ENCODE measurements at regions not wholly inside any gene's neighbourhood (a gene's known extent, or its start where the extent isn't known, plus 50 kb on each side); places are given as distances from the start of the nearest gene placed in this dataset.

DNA sequence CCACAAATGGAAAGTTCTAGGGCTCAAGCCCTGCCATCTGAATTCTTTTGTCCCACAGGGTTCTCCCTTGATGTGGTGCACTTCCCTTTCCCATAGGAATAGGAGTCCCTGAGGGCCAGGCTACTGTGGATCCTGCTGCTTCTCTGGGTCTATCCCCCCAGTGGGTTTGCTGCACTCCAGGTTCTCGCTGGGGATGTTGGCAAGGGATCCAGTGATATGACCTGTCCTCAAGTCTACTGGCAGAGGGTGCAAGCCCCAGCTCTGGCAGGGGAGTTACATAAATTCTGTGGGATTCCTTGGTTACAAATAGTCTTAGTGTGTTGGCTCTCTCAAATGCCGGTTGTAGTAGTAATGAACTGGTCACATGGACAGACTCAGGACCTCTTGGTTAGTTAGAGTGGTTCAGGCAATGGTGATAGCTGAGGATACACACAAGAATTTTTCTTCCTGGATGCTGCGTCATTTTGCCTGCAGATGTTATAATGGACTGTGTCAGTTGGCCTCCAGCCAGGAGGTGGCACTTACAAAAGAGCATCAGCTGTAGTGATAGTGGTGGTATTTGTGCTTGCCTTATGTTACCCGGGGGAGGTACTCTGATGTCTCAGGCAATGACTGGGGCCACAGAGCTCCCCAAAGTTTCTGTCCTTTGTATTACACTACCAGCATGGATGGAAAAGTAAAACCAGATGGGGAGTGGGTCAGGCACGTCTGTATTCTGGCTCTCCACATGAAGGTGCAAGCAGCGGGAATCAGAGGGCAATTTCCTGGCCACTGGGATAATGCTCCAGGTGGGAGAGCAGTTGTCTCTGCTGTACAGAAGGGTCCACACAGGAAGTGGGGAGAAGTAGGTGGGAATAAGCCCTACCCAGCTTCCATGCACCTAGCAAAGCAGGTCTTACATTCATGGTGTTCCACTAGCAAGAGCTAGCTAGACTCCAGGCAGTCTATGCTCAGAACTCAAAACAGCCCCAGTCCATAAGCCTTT, 267.9 kb downstream of the SOX11 start:
- no peak for DNase-seq

DNA sequence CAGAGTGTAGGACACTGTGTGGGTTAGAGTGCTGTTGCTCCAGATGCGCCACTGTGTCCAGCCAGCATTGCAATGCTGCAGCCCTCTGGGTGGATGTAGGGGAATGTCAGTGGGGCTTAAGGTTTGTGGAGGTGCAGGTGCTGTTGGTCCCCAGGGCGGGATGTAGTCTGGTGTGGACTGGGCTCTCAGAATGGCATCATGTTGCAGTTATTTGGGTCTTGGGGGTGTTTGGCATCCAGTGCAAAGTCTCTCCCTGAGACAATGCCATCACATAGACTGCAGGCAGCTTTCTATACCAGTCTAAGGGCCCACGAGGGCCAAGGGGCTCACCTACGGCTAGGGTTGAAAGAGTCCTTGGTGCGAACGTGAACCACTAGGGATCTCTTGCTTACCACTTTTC, 275.3 kb downstream of the SOX11 start:
- DNase-seq = no peak

DNA sequence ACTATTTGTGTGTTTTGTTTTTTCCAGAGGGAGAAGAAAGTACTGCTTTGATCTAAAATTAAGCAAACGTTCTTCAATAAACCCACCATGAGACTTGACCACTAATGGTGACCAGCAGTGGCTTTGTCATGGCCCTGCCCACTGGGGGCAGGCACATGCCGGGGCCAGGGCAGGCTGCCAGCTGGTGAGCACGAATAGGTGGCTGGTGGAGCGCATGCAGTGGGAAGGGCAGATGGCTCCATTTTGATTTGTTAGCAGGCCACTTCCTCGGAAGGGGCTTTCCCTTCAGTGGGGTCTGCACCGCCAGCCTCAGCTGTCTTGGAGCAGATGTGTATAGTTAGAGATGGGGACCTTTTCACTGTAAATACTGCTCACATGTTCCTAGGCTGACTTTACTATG, 277.1 kb downstream of the SOX11 start:
- no peak for DNase-seq

DNA sequence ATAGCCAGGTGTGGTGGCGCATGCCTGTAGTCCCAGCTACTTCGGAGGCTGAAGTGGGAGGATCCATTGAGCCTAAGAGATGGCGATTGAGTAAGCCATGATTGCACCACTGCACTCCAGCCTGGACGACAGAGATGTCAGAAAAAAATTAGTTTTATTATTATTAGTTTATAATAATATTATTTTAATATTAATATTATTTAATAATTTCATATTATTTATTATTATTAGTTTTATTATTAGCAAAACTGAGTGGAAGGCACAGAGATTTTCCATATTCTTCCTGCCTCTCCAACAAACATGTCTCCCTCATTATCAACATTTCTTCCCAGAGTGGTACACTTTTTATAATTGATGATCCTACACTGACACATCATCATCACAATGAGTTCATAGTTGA, 278.2 kb downstream of the SOX11 start:
- no peak for DNase-seq

DNA sequence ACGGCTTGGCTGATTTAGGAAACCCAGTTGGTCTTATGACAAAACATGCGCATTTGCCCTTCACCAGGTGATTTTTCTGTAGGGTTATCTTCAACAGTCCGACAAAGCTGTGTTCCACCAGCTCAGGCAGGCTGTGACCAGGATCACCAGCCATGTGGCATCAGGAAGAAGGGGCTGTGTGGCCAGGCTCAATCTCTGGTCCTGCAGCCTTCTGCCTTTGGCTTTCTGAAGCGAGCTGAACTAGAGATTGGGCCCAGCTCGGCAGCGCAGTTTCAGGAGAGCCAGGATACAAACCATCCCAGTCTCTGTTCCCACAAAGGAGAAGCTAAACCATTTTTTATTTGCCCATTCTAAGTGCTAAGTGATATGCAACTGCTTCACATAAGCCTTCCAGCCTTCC, 282.3 kb downstream of the SOX11 start:
- no peak for DNase-seq

DNA sequence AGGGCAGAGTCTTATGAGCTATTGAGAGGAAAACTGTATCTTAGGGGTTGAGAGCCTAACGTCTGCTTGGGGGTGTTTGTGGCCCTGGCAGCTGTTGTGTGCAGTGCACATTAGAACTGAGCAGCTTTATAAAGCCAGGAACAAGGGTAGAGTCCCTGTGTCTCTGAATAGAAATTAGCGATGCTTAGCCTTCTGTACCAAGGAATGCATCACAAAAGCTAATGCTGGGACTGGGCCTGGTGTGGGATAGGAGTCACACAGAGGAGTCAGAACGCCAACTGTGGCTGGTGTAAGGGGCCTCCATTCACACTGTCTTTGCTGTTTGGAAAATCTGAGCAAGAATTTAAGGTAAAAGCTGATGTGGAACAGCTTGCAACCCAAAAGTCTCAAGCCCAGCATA, 283.2 kb downstream of the SOX11 start:
- DNase-seq = no peak

DNA sequence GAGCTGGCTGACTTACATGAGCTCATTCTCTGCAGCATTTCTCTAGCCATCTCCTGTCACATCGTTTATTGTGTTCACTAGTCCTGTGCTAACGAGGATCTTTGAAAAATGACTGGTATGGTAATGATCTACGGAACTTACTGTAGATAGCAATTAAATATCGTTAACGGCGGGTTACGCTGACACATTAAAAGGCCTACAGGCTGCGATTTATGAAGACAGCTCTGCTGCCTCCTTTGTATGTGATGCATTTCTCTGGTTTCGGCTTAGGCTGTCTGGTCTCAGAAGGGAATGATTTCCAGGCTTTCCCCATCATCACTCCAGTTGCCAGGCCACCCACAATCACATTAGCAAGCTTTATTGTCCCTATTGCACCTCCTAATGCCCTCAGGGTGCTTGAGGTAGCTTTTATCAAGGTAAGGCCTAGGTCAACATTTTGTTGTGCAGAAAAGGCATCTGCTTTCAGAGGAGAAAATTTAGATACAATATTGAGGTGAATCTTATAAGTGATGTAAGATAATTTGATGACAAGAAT, 284.4 kb downstream of the SOX11 start:
- no peak for DNase-seq

DNA sequence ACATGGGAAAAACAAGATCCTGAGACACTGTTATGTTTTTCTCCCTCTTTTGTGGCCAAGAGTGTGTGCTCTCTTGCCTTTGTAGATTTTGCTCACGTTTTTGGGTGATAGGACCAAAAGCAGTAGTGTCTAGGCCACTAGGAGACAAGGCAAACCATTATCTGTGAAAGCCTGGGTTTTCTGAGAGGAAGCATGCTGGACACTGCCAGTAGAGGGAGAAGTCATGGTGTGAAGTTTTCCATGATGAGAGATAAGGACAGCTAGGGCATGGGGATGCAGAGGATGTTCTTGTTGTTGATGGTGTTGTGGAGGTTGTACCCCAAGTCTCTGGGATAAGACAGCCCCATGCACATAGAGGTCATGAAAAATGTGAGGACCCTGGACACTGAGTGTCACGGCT, 285.3 kb downstream of the SOX11 start:
- no peak for DNase-seq

DNA sequence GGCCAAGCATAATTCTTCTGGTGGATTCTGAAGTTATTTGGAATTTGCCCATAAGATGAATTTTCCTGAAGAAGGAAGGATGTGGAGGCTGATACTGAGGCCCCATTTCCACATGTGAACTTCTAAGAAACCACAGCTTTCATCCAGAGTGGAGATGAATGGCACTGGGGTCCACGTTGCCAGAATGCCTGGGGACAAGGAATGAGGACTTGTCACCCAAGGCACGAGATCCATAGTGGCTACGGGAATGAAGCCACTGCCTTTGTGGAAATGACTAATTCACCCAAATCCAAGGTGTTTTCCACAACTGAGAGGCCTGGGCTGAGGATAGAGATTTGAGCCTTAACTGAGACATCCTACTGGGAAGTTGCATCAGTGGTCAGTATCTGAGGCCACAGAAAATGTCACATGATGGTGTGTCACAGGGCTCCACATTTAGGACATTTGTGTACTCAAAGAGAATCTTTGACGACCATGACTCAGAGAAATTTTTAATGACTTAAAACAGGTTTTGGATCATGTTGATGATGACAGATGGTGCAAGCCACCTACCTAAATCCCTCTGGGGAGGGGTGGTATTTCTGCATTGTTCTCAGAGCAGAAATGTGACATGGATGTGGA, 286.1 kb downstream of the SOX11 start:
- no peak for DNase-seq

DNA sequence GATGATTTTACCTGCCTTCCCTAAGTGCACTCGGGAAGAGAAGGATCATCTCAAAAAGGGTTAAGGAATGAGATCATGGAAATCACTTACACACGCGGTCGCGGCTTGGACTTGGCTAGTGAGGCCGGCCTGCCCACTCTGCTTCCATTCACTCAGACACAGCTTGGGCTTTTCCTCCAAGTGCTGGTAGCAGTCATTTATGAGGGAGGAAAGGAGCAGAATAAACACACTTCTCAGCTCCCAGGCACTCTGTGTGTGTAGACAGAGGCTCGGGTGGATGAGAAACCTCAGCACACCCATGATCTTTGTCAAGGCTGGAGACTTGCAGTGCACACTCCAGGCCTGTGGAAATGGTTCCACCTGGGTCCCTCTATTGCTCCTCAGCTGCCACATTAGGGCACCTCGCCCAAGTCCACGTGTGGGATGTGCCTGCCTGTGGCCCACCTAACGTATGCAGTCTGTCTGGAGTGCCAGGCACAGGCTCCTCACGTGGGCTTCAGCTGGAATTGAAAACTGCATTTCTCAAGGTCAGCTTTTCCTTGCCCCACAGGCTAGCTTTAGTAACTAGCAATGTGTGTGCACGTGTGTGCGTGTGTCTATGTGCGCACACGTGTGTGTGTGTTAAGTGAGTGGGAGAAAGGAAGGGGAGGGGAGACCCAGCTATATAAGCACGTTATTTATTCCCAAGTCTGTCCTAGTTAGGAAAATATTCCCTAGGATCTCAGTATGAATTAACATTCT, 288.4 kb downstream of the SOX11 start:
- no peak for DNase-seq

DNA sequence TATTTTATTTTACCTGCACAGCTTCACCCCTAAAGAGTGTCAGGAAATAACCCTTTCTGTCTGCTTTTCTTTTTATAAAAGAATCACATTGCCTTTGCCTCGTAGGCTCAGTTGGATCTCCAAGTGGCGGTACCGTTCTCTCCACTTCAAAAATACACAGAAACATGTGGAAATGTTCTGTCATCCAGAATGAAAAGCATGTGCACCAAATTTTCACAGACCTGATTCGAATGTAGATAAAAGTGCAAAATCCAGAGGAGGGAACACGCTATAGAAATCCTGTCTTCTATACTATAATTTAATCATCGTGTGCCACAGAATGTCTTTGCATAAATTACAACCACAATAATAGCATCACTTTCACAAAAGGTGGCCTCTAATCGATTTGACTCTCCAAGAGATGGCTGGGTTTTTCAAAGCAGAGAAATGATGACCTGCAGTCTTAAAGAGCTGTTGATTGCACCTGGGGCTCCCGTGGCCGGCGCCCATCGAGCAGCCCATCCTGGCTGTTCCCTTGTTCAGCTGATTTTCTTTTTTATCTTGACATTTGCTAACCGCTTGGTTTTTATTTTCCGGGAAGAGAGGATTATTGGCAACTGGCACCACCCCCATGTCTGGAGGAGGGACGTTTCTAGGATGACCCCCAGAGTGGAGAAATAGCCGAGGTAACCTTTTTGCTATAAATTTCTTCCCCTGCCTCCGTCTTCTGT, 290.2 kb downstream of the SOX11 start:
- no peak for DNase-seq

DNA sequence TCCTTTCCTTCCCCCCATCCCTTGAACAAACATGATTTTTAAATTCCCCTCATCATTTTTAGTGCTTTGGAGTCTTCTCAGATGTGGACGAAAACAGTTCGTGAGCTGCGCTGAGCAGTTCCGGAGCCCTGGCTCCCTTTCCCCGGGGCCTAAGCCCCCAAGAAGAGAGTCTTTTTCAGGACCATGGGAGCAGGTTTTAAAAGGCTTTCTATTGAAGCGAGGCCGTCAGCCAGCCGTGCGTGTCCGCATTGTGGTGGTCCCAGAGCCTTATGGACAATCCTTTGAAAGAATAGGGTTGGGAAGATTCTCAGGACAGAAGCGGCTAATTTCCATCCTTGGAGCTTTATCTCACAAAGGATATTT, 290.7 kb downstream of the SOX11 start:
- no peak for DNase-seq

DNA sequence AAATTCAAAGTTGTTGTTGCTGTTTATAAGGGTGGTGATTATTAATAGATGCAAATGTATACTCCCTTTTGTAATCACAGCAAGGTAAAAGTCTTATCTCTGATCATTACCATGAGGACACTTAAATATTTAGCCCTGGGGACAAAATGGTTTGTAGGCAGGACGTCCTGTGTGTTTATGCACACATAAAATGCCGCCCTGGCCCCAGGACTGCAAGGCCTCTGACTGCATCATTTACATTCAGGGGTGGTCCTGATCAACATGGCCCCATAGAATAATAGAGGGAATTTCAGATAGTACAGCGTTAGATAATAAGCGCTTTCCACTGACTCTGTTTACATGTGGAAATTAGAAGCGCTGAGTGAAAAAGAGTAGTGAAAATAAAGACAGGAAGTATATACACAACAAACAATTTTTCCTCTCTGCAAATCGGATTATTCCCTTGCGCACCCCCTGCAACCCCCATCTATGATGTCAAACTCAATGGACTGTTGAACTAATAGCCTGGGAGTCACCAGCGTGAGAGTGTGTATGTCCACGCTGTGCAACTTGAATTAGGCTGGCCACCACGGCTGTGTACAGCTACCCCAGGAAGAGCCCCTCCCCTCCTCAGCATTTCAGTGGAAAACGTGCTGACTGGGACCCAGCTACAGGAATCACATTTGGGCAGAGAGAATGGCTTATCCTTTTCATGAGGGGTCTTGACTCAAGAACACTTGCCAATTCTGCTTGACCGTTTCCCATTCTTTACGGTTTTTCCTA, 291.5 kb downstream of the SOX11 start:
- no peak for DNase-seq

DNA sequence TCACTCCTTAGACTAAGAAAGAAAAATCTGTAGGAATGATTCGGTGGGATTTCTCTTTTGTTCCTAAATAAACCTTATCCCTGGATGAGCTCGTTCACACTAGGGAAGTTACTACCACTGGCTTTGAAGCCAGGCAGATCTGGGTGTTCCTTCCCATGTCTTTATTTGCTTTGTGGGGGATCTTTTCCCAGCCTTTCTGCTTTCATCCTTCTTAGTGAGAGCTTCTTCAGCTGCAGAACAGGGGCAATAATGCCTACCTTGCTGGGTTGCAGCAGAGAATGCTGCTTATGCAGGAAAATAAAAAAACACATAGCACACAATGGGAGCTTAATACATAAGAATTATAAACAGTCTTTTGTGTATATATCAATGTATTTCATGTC, 292.1 kb downstream of the SOX11 start:
- no peak for DNase-seq

DNA sequence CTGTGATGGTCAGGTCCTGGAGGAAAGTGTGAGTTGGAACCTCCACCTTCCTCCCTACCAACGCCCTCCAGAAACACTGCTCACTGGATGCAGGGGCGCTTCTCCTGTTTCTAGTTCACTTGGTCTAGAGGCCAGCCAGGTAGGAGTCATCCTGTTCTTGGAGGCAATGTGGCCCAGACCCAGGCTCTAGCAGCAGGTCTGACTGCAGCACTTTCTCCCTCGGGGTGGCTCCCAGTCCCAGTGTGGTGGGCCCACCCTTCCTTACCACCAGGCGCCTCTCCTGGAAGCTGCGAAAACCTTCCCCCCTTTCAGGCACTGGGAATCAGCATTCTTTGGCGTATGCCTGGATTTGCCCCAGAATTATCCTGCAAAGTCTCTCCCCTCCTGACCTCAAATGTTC, 292.8 kb downstream of the SOX11 start:
- DNase-seq = no peak

DNA sequence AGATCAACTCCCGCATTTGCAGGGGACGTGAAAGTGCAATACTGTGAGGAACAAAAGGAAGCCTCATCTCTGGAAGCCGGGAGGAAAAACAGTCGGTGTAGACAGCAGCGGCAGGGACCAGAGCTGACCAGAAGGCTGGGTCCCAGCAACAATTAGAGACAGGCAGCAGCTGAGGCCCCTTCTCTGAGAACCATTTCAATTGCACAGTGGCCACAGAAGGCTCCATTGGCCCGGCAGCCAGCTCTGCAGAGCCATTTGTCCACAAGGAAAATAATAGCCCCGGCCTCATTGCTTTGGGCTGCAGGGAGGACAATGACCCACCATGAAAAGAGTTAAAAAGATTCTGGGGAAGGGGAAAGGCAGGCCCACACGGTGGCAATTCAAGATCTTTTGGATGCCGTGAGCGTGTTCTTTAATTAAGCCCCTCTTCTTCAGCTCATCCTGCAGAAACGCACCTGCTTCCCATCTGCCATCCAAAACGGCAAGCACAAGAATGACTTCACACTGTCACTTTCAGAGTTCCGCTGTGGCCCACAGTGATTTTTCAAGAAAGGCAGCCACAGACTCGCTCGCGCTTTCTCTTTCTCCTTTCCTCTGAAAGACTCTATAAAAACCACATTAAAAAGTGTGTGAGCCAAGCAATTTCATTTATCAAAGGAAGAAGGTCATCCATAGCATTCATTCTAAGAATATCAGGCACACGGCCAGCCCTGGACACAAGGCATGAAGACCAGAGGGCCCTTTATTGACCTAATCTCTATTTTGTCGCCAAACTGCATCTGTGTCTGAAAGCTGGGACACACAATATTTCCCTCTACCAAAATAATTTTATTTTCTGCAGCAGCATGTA, 293.6 kb downstream of the SOX11 start:
- DNase-seq = no peak

DNA sequence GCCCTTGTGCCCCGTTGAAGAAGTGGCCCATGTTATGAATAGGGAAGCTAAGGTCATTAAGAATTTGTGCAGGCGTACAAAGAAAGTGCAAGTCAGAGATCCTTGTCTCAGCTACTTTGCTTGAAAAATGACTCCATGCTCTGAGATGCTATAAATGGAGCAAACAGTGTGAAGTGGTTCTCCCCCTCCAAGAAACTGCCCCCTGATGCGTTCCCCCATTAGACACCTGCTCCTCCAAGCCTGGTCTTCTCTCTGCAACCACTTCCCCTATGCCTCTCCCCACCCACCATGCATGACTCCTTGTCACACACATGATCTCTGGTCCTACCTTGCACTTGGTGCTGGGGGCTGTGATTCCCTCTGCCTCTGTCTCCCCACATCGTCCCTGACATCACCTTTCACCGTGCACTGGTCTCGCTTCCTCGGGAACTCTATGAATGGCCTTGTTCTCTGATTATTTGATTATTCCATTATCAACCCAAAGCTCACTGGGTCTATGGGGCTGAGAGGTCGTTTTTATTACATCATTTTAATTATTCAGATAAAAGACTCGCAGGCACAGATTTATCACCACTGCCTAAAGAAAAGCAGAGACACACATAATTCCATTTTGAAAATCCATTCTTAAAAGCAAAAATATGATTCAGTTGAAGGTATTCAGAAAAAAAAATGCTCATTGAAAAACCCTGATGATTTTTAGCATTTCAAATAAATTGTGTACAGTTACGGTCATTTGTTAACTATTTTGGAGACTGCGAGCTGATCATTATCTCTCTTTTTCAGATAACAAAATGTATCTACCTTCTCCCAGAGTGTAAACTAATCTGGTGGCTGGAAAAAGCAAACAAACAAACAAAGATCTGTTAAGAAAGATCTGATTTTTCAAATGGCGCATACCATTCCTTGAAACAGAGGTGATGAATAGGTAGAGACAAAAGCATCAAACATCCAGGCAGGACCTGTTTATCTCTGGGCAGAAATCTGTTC, 294.9 kb downstream of the SOX11 start:
- DNase-seq = no peak

DNA sequence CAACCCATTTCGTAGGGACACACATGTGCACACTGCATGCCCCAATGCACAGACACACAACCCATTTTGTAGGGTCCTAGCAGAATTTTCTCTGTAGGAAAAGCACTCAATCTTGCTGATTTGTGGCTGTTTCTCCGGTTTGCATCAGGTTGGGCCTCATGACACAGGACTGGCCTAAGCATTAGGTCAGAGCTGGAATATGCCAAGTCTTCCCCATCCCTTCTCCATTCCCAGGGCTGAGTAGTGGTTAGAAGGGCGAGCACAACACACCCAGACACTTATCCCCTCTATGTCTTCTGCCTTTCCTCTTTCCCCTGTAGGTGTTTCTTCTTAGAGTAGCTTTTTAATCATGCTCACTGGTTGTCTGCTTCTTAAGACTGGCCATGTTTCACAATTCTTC, 295.9 kb downstream of the SOX11 start:
- DNase-seq = no peak

DNA sequence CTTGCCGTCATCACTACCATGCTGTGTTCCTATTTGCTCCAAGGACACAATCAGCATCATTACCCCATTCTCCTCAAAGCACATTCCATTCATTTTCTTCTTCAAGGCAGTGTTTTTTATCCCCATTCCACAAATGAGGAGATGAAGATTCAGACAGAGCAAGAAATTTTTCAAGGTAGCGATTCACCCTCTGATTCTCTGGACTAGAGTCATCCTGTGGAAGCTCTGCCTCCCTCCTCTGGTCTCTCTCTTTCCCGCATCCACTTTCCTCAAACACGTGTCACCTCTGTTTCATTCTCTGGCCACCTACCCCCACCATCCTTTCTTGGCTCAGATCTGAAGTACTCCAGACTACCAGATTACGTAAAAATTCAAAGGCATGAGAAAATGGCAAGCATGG, 297.9 kb downstream of the SOX11 start:
- DNase-seq = no peak

All from NCI-H1436 treated with DMSO at 0.1 percent for 48 hours (cell line).